Activated T-cell treated with anti-CD3 and anti-CD28 coated beads for 48 hours (primary cell): ENCODE measurements at regions not wholly inside any gene's neighbourhood (a gene's known extent, or its start where the extent isn't known, plus 50 kb on each side); places are given as distances from the start of the nearest gene placed in this dataset.

ENCODE experiments used
- DNase-seq: peaks from one replicate; pipeline ENCODE4 v3.0.0-alpha.2; 2020; ENCODE audit warnings: low read depth

GRCh38 chr3:194738254-194739093 is 52.8 kb downstream of the FAM43A start:
- DNase-seq, result no peak

GRCh38 chr3:194739498-194740284 is 54.0 kb downstream of the FAM43A start:
- DNase-seq, result no peak

- DNase-seq, result no peak
These were observed 55.3 kb downstream of the FAM43A start for GRCh38 chr3:194740859-194741491.

GRCh38 chr3:194741916-194742315 is 56.2 kb downstream of the FAM43A start:
- no peak for DNase-seq

- no peak for DNase-seq
These were observed 59.1 kb downstream of the FAM43A start for GRCh38 chr3:194744826-194745225.

- no peak for DNase-seq
These were observed 59.9 kb downstream of the FAM43A start for GRCh38 chr3:194745422-194746184.

GRCh38 chr3:194748225-194748624 is 62.5 kb downstream of the FAM43A start:
- no peak for DNase-seq

GRCh38 chr3:194749631-194750490 is 64.2 kb downstream of the FAM43A start:
- no peak for DNase-seq

- DNase-seq, result no peak
These were observed 64.8 kb downstream of the FAM43A start for GRCh38 chr3:194750491-194750828.

GRCh38 chr3:194755671-194756459 is 70.2 kb downstream of the FAM43A start:
- no peak for DNase-seq

GRCh38 chr3:194756460-194756779 is 70.7 kb downstream of the FAM43A start:
- no peak for DNase-seq

- no peak for DNase-seq
These were observed 71.2 kb downstream of the FAM43A start for GRCh38 chr3:194756791-194757325.

GRCh38 chr3:194757647-194758061 is 72.0 kb downstream of the FAM43A start:
- no peak for DNase-seq

- no peak for DNase-seq
These were observed 73.0 kb downstream of the FAM43A start for GRCh38 chr3:194758716-194759115.

- no peak for DNase-seq
These were observed 74.9 kb downstream of the FAM43A start for GRCh38 chr3:194760494-194761137.

GRCh38 chr3:194761384-194761783 is 75.7 kb downstream of the FAM43A start:
- no peak for DNase-seq

- DNase-seq, result no peak
These were observed 81.2 kb downstream of the FAM43A start for GRCh38 chr3:194766845-194767244.

- no peak for DNase-seq
These were observed 81.9 kb downstream of the FAM43A start for GRCh38 chr3:194767446-194768207.

GRCh38 chr3:194768586-194768985 is 82.9 kb downstream of the FAM43A start:
- DNase-seq, result no peak
